ENCODE measurements at regions not wholly inside any gene's neighbourhood (a gene's known extent, or its start where the extent isn't known, plus 50 kb on each side); places are given as distances from the start of the nearest gene placed in this dataset.
"Not testable (repeated sequence)": the region's sequence is repeated elsewhere in the genome, so short reads cannot be mapped to it uniquely, and the experiment has no call there.

DNA sequence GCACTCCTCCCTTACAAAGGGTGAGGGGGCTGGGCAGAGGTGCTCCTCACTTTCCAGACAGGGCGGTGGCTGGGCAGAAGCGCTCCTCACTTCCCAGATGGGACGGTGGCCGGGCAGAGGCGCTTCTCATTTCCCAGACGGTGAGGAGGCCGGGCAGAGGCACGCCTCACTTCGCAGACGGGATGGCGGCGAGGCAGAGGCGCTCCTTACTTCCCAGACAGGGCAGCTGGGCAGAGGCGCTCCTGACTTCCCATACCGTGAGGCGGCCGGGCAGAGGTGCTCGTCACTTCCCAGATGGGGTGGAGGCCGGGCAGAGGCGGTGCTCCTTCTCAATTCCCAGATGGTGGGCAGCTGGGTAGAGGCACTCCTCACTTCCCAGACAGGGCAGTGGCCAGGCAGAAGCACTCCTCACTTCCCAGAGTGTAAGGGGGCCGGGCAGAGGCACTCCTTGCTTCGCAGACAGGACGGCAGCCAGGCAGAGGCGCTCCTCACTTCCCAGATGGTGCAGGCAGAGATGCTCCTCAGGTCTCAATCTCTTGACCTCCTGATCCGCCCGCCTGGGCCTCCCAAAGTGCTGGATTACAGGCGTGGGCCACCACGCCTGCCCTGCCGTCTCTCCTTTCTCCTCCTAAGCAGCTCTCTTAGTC, 1623.9 kb upstream of the GOT2 start:
- H3K27me3 Mint-ChIP-seq; H3K9me3 Mint-ChIP-seq; DNase-seq (ENCODE audit: low spot score in 2 of 2); H3K27ac Mint-ChIP-seq; ATAC-seq (ENCODE audit: low read depth); H3K4me3 Mint-ChIP-seq; H3K36me3 Mint-ChIP-seq; H3K4me1 Mint-ChIP-seq: not testable (repeated sequence)

DNA sequence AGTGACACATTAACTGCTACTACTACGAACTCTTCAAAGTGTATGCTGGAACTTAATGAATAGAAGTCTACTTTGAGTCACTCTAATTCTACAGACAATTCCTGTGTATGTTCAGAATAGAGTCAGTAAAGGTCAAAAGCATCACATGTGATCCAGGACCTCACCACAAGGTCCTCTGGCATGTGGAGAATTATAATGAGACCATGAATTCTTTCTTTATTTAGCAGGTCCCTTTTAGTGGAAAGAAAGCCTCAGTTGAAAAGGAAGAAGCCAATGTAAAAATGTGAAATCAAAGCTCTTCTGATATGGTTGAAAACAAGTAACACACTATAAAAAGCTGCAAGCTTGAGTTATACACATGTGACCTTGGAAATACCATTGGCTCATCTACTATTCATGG, 1612.1 kb upstream of the GOT2 start:
- Mint-ChIP-seq H3K27me3 (no peaks in the 10 kb centered on the region), H3K4me1 (no peaks in the 10 kb centered on the region), H3K36me3 (no peaks in the 10 kb centered on the region), H3K4me3 (no peak overlapping the region), H3K27ac (no peak overlapping the region), H3K9me3 (peaks cover 3% of the 10 kb centered on the region)
- DNase-seq (ENCODE audit: low spot score in 2 of 2) (no peak), ATAC-seq (ENCODE audit: low read depth) (no peak)

DNA sequence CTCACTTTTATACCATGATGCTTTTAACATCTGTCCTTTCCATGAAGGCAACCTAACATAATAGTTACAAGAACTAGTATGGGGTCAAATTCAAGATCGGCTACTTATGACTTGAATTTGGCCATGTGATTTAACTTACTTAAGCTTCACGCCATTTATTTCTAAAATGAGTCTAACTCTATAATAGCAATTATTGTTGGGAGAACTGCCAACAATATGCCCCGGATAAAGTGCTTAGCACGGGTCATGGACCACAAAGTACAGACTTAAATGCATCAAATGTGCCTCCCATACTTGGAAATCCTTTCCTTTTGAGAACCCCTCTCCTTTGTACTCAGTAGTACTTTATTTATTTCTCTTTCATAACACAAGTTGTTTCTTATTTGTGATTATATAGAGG, 1603.6 kb upstream of the GOT2 start:
- H3K27me3 Mint-ChIP-seq, result no peaks in the 10 kb centered on the region
- H3K36me3 Mint-ChIP-seq, result no peaks in the 10 kb centered on the region
- no peak overlapping the region for H3K4me3 Mint-ChIP-seq
- ATAC-seq (ENCODE audit: low read depth) (no peak), DNase-seq (ENCODE audit: low spot score in 2 of 2) (no peak)
- H3K4me1 Mint-ChIP-seq, result no peaks in the 10 kb centered on the region
- peaks cover 4% of the 10 kb centered on the region for H3K9me3 Mint-ChIP-seq
- no peak overlapping the region for H3K27ac Mint-ChIP-seq

DNA sequence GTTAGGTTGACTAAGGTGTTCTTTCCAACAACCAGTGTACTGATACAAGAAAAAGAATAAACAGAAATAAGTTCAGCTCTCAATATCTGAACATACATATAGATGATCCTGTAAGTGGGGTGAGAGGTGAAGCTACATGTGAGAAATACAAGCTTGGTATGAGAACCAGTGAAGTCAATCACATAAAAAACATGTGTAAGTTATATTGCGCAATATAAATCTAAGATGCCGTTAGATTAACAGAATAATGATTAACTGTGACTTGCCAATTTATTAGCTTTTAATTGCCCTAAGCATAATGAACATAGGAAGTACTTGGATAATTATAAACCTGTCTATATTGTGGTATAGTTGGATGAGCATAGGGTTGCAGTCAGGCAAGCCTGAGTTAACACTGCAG, 1597.1 kb upstream of the GOT2 start:
- Mint-ChIP-seq H3K36me3 (no peaks in the 10 kb centered on the region), H3K4me1 (no peaks in the 10 kb centered on the region), H3K9me3 (peaks cover 4% of the 10 kb centered on the region), H3K27me3 (no peaks in the 10 kb centered on the region), H3K4me3 (no peak overlapping the region), H3K27ac (no peak overlapping the region)
- no peak for ATAC-seq (ENCODE audit: low read depth)
- DNase-seq (ENCODE audit: low spot score in 2 of 2), result no peak

DNA sequence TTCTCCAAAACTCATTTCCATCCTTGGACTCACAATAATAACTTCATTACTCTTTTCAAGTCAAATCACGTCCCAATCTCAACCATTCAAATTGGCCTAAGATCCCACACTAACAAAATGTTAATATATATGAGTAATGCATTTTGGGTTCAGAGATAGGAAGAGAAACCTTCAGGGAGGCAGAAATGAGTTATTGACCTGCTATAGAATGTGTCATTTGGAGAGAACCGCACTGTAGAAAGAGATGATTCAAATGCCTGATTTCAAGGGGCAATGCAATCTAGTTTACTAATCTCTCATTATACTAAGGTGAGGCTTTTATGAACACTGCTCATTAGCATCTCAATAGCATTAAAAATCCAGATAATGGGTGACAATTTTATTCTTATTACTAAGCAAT, 1595.0 kb upstream of the GOT2 start:
- Mint-ChIP-seq H3K36me3 (no peaks in the 10 kb centered on the region), H3K4me3 (no peak overlapping the region), H3K27me3 (no peaks in the 10 kb centered on the region), H3K27ac (no peak overlapping the region), H3K4me1 (no peaks in the 10 kb centered on the region), H3K9me3 (peaks cover 4% of the 10 kb centered on the region)
- no peak for DNase-seq (ENCODE audit: low spot score in 2 of 2)
- no peak for ATAC-seq (ENCODE audit: low read depth)

DNA sequence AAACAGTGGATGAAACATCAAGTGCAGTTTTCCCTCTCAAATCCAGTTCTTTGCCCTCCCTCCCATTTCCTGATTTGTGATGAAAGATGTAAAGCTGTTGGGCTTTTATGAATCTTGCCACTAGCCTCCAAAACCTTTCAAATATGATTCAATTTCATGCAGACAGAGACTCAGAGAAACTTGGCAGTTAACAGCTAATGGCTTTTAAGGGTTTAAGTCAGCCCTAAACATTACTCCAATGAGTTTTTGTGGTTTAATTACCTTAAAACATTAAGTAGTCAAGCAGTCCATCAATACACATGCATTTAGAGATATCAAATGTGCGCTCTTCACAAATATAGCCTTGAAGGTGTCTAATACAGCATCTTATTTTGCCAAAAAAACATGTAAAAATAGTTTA, 1594.0 kb upstream of the GOT2 start:
- no peaks in the 10 kb centered on the region for H3K4me1 Mint-ChIP-seq
- no peak overlapping the region for H3K27ac Mint-ChIP-seq
- DNase-seq (ENCODE audit: low spot score in 2 of 2), result no peak
- no peak for ATAC-seq (ENCODE audit: low read depth)
- H3K36me3 Mint-ChIP-seq, result no peaks in the 10 kb centered on the region
- no peaks in the 10 kb centered on the region for H3K27me3 Mint-ChIP-seq
- peaks cover 4% of the 10 kb centered on the region for H3K9me3 Mint-ChIP-seq
- no peak overlapping the region for H3K4me3 Mint-ChIP-seq

DNA sequence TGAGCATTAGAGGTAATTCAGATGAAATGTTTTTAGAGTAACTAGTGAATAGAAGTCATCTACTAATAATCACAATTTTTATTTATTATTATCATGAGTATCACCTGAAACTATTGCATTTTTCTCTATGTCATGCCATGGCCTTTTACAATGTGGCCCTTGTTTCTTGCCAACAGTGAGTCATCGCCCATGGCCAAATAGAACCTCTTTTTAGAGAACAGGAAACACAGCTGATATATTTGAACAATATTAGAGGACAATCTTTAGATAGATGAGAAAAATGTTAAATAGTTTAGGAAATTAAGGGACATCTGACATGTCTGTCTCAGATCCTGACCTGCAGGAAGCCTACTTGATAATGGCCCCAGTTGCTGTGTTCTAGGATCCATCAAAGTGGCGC, 1584.4 kb upstream of the GOT2 start:
- H3K4me1 Mint-ChIP-seq, result no peaks in the 10 kb centered on the region
- H3K36me3 Mint-ChIP-seq, result no peaks in the 10 kb centered on the region
- H3K27me3 Mint-ChIP-seq, result no peaks in the 10 kb centered on the region
- DNase-seq (ENCODE audit: low spot score in 2 of 2) (no peak), ATAC-seq (ENCODE audit: low read depth) (no peak)
- peaks cover 9% of the 10 kb centered on the region for H3K9me3 Mint-ChIP-seq
- H3K27ac Mint-ChIP-seq, result no peak overlapping the region
- no peak overlapping the region for H3K4me3 Mint-ChIP-seq

DNA sequence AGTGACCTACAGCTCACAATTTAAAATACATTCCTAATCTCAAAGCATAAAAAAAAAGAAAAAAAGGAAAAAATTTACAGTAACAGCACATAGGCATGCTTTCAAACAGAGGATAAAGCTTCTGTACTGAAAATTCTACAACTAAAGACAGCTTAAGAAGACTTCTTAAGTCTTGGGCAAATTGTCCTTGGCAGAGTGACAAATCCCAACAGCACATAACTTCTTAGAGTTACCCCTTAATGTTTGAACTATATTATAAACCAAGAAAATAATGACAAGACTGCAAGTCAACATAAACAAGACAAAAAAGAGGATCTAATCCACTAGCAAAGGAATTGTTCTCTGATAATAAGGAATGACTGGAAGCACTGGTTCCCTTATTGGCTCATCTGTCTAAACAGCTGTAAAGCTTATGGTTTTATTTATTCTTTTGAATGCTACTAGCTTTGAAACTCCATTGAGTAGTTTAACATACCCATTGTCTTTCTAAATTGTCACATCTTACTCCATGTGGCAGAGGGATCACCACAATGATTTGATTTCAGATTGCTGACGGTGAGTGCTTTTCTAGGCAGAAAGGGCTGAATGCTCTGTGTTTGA, 1576.8 kb upstream of the GOT2 start:
- no peak for ATAC-seq (ENCODE audit: low read depth)
- Mint-ChIP-seq H3K27me3 (no peaks in the 10 kb centered on the region), H3K36me3 (no peaks in the 10 kb centered on the region)

DNA sequence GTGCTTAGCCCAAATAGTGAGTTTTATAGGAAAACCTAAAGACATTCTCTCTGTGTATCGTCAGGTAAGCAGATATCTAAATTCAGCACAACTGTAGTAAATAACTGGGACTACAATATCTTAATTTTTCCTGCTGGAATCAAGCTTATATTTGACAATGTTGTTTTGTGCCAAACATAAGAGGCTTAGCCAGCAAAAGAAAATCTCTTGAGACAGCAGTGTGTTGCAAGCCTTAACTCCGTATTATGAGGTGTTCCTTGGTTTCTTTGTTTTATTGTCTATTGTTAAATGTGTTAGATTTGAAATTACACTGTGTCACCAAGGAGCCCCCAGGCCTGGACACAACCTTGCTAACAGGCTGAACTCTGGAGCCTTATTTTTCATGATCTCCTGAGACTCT, 1570.6 kb upstream of the GOT2 start:
- H3K27ac Mint-ChIP-seq, result no peak overlapping the region
- H3K4me3 Mint-ChIP-seq, result no peak overlapping the region
- peaks cover 2% of the 10 kb centered on the region for H3K36me3 Mint-ChIP-seq
- DNase-seq (ENCODE audit: low spot score in 2 of 2) (no peak), ATAC-seq (ENCODE audit: low read depth) (no peak)
- no peaks in the 10 kb centered on the region for H3K27me3 Mint-ChIP-seq
- peaks cover 4% of the 10 kb centered on the region for H3K9me3 Mint-ChIP-seq
- H3K4me1 Mint-ChIP-seq, result no peaks in the 10 kb centered on the region

More for the DNA sequence above, 1576.8 kb upstream of the GOT2 start:
- Mint-ChIP-seq H3K27ac (no peak overlapping the region), H3K4me3 (no peak overlapping the region), H3K9me3 (peaks cover 2% of the 10 kb centered on the region), H3K4me1 (no peaks in the 10 kb centered on the region)
- DNase-seq (ENCODE audit: low spot score in 2 of 2), result no peak

DNA sequence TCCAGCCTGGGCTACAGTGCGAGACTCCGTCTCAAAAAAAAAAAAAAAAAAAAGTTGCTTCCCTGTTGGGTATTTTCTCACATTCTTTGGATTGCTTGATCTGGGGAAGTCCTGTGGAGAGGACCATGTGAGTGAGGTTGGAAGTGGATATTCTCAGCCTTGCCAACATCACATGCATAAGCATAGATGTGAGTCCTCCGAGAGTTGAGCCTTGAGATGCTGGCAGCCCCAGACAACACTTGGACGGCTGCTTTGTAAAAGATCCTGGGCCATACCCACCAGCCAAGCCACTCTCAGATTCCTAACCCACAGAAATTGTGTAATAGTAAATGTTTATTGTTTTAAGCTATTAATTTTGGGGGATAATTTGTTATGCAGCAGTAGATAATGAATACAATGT, 1570.0 kb upstream of the GOT2 start:
- DNase-seq (ENCODE audit: low spot score in 2 of 2) (no peak), ATAC-seq (ENCODE audit: low read depth) (no peak)
- Mint-ChIP-seq H3K4me3 (no peak overlapping the region), H3K4me1 (no peaks in the 10 kb centered on the region), H3K9me3 (peaks cover 4% of the 10 kb centered on the region), H3K27me3 (no peaks in the 10 kb centered on the region), H3K36me3 (peaks cover 2% of the 10 kb centered on the region), H3K27ac (no peak overlapping the region)

DNA sequence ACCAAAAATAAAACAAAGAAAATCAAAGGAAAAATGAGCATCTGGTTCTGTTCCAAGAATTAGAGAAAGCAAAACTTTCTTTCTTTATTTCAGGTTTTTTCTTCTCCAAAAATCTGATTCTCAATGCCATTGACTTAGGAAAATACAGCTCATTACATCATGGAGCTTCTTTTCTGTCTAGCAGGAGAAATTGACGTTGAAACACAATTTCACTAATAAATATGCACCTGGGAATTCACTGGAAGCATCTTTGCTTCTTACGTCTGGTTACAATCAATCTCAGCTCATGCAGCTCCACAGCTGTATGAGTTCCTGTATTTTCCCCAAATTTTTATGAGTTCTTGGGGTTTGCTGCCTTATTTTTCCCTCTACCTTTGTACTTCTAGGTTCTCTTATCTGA, 1568.6 kb upstream of the GOT2 start:
- no peaks in the 10 kb centered on the region for H3K4me1 Mint-ChIP-seq
- peaks cover 2% of the 10 kb centered on the region for H3K36me3 Mint-ChIP-seq
- DNase-seq (ENCODE audit: low spot score in 2 of 2) (no peak), ATAC-seq (ENCODE audit: low read depth) (no peak)
- H3K9me3 Mint-ChIP-seq, result peaks cover 2% of the 10 kb centered on the region
- no peaks in the 10 kb centered on the region for H3K27me3 Mint-ChIP-seq
- no peak overlapping the region for H3K27ac Mint-ChIP-seq
- no peak overlapping the region for H3K4me3 Mint-ChIP-seq

DNA sequence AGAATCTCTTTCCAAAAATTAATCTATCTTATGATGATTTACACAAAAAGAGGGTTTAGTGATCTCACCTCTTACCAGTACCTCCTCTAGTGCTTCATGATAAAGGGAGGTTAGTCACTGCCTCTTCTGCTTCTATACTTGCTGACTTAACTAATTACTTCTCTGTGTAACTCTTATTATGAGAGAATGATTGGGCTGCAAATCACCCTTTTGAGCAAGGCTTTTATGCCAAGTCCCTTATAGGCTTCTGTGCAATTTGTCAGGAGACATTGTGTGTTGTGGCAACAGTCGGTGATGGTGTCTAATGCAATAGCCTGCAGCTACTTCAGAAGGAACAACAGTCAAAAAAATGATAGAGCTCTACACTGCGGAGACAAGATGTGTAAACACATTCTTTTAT, 1568.1 kb upstream of the GOT2 start:
- no peaks in the 10 kb centered on the region for H3K4me1 Mint-ChIP-seq

DNA sequence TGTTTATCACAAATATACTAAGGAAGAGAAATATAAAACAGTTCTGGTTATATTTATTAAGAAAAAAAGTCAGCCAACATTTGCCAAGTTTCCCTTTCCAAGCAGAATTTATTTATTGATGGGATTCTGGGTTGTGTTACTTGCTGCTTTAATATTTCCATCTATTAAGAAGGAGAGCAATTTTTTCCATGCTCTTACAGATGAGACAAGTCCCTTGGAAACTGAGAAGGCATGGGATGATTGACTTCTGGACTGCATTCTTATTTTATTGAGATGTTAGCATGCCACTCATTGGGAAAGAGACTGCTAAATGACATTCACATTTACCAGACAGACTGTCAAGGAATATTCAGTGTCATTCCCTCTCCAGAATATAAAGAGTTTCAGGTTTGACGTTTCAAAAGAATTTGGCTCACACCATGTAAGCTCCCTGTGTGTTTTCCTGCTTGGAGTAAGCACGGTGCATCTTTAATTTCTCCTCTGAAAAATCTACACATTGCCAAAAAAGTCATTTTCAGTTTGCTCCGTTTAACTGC, 1565.2 kb upstream of the GOT2 start:
- H3K9me3 Mint-ChIP-seq, result peaks cover 2% of the 10 kb centered on the region
- H3K27ac Mint-ChIP-seq, result no peak overlapping the region
- ATAC-seq (ENCODE audit: low read depth), result no peak
- no peaks in the 10 kb centered on the region for H3K4me1 Mint-ChIP-seq
- H3K27me3 Mint-ChIP-seq, result no peaks in the 10 kb centered on the region
- DNase-seq (ENCODE audit: low spot score in 2 of 2), result no peak
- H3K36me3 Mint-ChIP-seq, result peaks cover 2% of the 10 kb centered on the region
- H3K4me3 Mint-ChIP-seq, result no peak overlapping the region

More for the DNA sequence above, 1568.1 kb upstream of the GOT2 start:
- ATAC-seq (ENCODE audit: low read depth) (no peak), DNase-seq (ENCODE audit: low spot score in 2 of 2) (no peak)
- Mint-ChIP-seq H3K36me3 (peaks cover 2% of the 10 kb centered on the region), H3K4me3 (no peak overlapping the region), H3K27me3 (no peaks in the 10 kb centered on the region), H3K27ac (no peak overlapping the region), H3K9me3 (peaks cover 2% of the 10 kb centered on the region)

DNA sequence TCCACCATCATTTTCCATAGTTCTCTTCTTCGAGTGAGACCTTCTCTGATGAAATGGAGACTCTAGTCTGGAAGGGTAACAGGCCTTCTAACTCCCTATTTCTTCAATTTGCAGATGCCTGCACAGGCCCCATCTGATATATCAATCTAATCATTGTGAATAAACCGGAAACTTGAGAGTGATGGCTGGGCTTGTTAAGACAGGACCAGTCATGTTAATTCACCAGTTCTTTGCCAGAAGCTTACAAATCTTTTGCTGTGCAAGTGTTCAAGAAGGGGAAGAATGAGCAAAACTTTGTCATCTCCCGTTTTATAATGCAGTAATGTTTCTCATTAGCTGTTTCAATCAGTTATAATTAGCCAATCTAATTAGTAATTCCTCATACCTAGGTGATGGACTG, 1561.3 kb upstream of the GOT2 start:
- H3K36me3 Mint-ChIP-seq, result no peaks in the 10 kb centered on the region
- H3K27me3 Mint-ChIP-seq, result no peaks in the 10 kb centered on the region
- H3K27ac Mint-ChIP-seq, result no peak overlapping the region
- DNase-seq (ENCODE audit: low spot score in 2 of 2) (no peak), ATAC-seq (ENCODE audit: low read depth) (no peak)
- no peaks in the 10 kb centered on the region for H3K4me1 Mint-ChIP-seq
- no peaks in the 10 kb centered on the region for H3K9me3 Mint-ChIP-seq
- H3K4me3 Mint-ChIP-seq, result no peak overlapping the region

DNA sequence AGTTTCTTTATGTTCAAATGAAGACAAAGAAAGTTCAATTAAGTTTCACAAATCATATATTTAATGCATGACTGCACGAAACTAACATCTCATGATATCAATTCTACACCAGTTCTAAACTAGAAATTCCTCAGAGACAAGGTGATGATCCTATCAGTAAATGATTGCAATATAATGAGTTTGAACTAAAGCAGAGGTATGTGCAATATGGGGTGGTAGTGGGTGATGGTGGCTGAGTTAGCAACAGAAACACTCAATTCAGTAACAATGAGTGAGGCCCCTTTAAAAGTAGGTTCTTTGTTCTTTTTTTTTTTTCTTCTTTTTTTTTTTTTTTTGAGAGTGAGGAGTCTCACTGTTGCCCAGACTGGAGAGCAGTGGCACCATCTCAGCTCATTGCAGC, 1551.7 kb upstream of the GOT2 start:
- Mint-ChIP-seq H3K36me3 (no peaks in the 10 kb centered on the region), H3K9me3 (peaks cover 4% of the 10 kb centered on the region), H3K4me3 (no peak overlapping the region), H3K27me3 (no peaks in the 10 kb centered on the region), H3K27ac (no peak overlapping the region), H3K4me1 (no peaks in the 10 kb centered on the region)
- DNase-seq (ENCODE audit: low spot score in 2 of 2) (no peak), ATAC-seq (ENCODE audit: low read depth) (no peak)

All from memory B cell (primary cell).